K562 (cell line): ENCODE measurements at regions not wholly inside any gene's neighbourhood (a gene's known extent, or its start where the extent isn't known, plus 50 kb on each side); places are given as distances from the start of the nearest gene placed in this dataset.

Source experiments
- POLR2A ChIP-seq: fragments of 450-650 bp; conservative IDR thresholded peaks from 2 replicates; pipeline ENCODE4 v1.6.1; 2016
- SIN3A ChIP-seq, 2 experiments: fragments of 150-350 bp in 1 of 2; IDR thresholded peaks; 2 replicates each; pipeline ENCODE4 v1.6.1; 2011 to 2016; ENCODE audit warnings: borderline replicate concordance in 2 of 2, low read depth in 2 of 2, low read length in 2 of 2, mild to moderate bottlenecking in 2 of 2, moderate library complexity in 2 of 2; ENCODE audit not compliant: control insufficient read depth in 1 of 2

DNA sequence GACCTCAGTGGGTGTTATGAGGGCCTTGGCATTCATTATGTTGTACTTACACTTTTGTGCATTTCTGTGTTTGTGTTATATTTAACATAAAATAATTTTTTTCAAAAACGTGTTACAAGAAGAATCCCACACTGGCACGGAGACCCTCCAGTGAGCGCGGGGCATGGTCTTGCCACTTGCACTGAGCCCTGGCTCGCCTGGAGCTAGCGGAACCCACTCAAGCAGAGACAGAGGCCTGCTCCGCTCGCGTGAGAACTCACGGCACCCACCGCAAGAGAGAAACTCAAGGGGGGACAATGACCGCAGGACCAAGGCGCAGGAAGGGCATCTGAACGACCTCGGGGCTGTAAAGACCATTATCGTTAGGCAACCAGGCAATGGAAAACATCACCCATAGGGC lies 248.0 kb upstream of the SOX11 start:
- TF ChIP-seq POLR2A (no peak), SIN3A (IDR thresholded peaks at IDR 0.05; ENCODE audit: borderline replicate concordance in 2 of 2, control insufficient read depth in 1 of 2, low read depth in 2 of 2, low read length in 2 of 2) (no peak)
